Ramos (cell line): ENCODE measurements at regions not wholly inside any gene's neighbourhood (a gene's known extent, or its start where the extent isn't known, plus 50 kb on each side); places are given as distances from the start of the nearest gene placed in this dataset.

Experiments
- in situ Hi-C: fragments of 300-500 bp; cut with MboI; formaldehyde crosslinking; loops from one replicate; pipeline ENCODE4 v1.14.3; 2022; ENCODE audit warnings: low sequenced_read_pairs; ENCODE audit not compliant: unreplicated experiment

GRCh38 chr4:73348185-73348584 lies 55.9 kb upstream of the ALB start:
- in situ Hi-C loops = loop anchor here (10.0 to 25.0 kb wide), 2 partner anchors 317 to 789 kb away; no protein-coding TSS in a partner anchor

- in situ Hi-C loops = loop anchor here (10.0 to 25.0 kb wide), 2 partner anchors 317 to 790 kb away; no protein-coding TSS in a partner anchor
Measured at GRCh38 chr4:73347497-73347896, 56.6 kb upstream of the ALB start.

- in situ Hi-C loops = loop anchor here (10.0 to 25.0 kb wide), 2 partner anchors 319 to 792 kb away; no protein-coding TSS in a partner anchor
Measured at GRCh38 chr4:73345399-73345975, 58.6 kb upstream of the ALB start.

- in situ Hi-C loops = loop anchor here (10.0 to 25.0 kb wide), 2 partner anchors 321 to 793 kb away; no protein-coding TSS in a partner anchor
Measured at GRCh38 chr4:73344106-73344505, 60.0 kb upstream of the ALB start.

GRCh38 chr4:73343432-73343831 lies 60.7 kb upstream of the ALB start:
- in situ Hi-C loops = loop anchor here (10.0 to 25.0 kb wide), 2 partner anchors 321 to 794 kb away; no protein-coding TSS in a partner anchor

GRCh38 chr4:73341454-73341853 lies 62.6 kb upstream of the ALB start:
- in situ Hi-C loops = loop anchor here (10.0 to 25.0 kb wide), 2 partner anchors 323 to 796 kb away; no protein-coding TSS in a partner anchor

GRCh38 chr4:73340917-73341316 lies 63.2 kb upstream of the ALB start:
- in situ Hi-C loops = loop anchor here (10.0 to 25.0 kb wide), 2 partner anchors 324 to 796 kb away; no protein-coding TSS in a partner anchor

GRCh38 chr4:73335679-73336078 lies 68.4 kb upstream of the ALB start:
- in situ Hi-C loops = loop anchor here (25.0 kb wide), 1 partner anchor 802 kb away; no protein-coding TSS in a partner anchor

GRCh38 chr4:73332012-73332411 lies 72.1 kb upstream of the ALB start:
- in situ Hi-C loops = loop anchor here (25.0 kb wide), 1 partner anchor 805 kb away; no protein-coding TSS in a partner anchor

GRCh38 chr4:73329300-73329699 lies 70.7 kb upstream of the ANKRD17 start:
- in situ Hi-C loops = loop anchor here (25.0 kb wide), 1 partner anchor 808 kb away; no protein-coding TSS in a partner anchor

- in situ Hi-C loops = loop anchor here (25.0 kb wide), 1 partner anchor 812 kb away; no protein-coding TSS in a partner anchor
Measured at GRCh38 chr4:73325776-73326175, 67.2 kb upstream of the ANKRD17 start.

GRCh38 chr4:73317092-73317491 lies 58.5 kb upstream of the ANKRD17 start:
- in situ Hi-C loops = no loop called here

- in situ Hi-C loops = no loop called here
Measured at GRCh38 chr4:73315091-73315490, 56.5 kb upstream of the ANKRD17 start.

- in situ Hi-C loops = no loop called here
Measured at GRCh38 chr4:73312967-73313366, 54.4 kb upstream of the ANKRD17 start.

- in situ Hi-C loops = no loop called here
Measured at GRCh38 chr4:73311428-73311827, 52.8 kb upstream of the ANKRD17 start.

- in situ Hi-C loops = no loop called here
Measured at GRCh38 chr4:73309211-73309610, 50.6 kb upstream of the ANKRD17 start.
